SH-SY5Y (cell line): ENCODE measurements at regions not wholly inside any gene's neighbourhood (a gene's known extent, or its start where the extent isn't known, plus 50 kb on each side); places are given as distances from the start of the nearest gene placed in this dataset.

Source experiments
- GATA2 ChIP-seq: IDR thresholded peaks from 2 replicates; pipeline ENCODE4 v1.6.1; 2011; ENCODE audit warnings: mild to moderate bottlenecking, low read depth, low read length
- GATA3 ChIP-seq: IDR thresholded peaks from 2 replicates; pipeline ENCODE4 v1.6.1; 2011; ENCODE audit warnings: low read depth, mild to moderate bottlenecking, low read length, moderate library complexity

GRCh38 chr2:23211987-23212583, 172.9 kb upstream of the KLHL29 start:
- TF ChIP-seq GATA2 (no peak), GATA3 (no peak)
